ENCODE measurements at regions not wholly inside any gene's neighbourhood (a gene's known extent, or its start where the extent isn't known, plus 50 kb on each side); places are given as distances from the start of the nearest gene placed in this dataset.

GRCh38 chr4:126869967-126870366 lies 762.8 kb upstream of the INTU start:
- no peak for TF ChIP-seq EZH2 (IDR thresholded peaks at IDR 0.05; ENCODE audit: borderline replicate concordance, low read depth, low read length, severe bottlenecking)
- TF ChIP-seq, protein P1, sequence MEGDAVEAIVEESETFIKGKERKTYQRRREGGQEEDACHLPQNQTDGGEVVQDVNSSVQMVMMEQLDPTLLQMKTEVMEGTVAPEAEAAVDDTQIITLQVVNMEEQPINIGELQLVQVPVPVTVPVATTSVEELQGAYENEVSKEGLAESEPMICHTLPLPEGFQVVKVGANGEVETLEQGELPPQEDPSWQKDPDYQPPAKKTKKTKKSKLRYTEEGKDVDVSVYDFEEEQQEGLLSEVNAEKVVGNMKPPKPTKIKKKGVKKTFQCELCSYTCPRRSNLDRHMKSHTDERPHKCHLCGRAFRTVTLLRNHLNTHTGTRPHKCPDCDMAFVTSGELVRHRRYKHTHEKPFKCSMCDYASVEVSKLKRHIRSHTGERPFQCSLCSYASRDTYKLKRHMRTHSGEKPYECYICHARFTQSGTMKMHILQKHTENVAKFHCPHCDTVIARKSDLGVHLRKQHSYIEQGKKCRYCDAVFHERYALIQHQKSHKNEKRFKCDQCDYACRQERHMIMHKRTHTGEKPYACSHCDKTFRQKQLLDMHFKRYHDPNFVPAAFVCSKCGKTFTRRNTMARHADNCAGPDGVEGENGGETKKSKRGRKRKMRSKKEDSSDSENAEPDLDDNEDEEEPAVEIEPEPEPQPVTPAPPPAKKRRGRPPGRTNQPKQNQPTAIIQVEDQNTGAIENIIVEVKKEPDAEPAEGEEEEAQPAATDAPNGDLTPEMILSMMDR (IDR thresholded peaks at IDR 0.05; ENCODE audit: borderline replicate concordance, extremely low read depth, low read length, poor library complexity, severe bottlenecking), result no peak
